ENCODE measurements at regions not wholly inside any gene's neighbourhood (a gene's known extent, or its start where the extent isn't known, plus 50 kb on each side); places are given as distances from the start of the nearest gene placed in this dataset.
"Not testable (repeated sequence)": the region's sequence is repeated elsewhere in the genome, so short reads cannot be mapped to it uniquely, and the experiment has no call there.

DNA sequence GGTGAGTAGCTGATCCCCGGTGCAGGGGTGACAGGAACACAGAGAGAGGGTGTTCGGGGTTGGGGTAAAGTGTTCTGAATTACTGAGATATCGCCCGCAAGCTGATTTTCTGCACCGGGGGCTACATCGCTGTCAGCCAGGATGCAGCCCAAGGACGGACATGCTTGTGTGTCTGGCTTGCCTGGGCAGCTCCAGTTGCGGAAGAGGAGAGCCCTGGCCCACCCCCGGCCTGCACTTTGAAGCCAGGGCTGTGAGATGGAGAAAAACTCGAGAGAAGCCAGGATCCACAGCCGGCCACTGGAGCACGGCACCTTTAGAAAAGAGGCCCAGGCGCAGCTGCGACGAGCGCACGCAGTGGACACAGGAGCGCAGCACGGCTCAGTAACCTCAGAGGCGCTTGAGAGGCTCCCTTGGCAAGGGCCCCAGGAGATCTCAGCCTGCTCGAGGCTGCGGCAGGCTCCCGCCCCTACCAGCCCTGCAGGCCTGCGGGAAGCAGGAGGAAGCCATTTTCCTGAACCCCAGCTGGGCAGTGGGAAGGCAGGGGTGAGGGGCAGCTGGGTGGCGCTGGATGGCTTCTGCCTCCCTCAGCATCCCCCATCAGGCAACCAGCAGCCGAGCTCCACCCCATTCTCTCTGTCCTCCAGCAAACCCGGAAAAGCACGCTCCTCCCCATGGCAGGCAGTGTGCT, 59.2 kb downstream of the C9orf50 start:
- no peak for DNase-seq (ENCODE audit: low read depth in 4 of 4, low spot score in 3 of 4)

DNA sequence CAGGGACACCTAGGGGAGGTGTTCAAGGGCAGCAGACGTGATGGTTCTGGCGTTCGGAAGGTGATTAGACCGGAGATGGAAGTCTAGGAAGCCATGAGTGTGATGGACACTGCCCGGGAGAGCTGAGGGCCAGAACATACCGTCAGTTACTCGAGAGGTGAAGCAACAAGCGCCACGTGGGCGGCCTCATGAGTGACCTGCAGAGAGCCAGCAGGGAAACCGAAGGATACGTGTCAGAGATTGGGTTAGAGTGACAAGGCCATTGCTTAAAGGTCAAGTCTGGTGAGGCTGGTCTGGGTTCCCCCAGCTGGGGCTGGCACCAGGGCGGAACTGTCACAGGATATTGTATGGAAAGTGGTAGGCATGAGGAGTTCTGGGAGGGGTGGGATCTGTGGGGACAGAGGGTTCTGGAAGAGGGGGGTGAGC, 60.0 kb downstream of the C9orf50 start:
- DNase-seq (ENCODE audit: low read depth in 4 of 4, low spot score in 3 of 4), result no peak

DNA sequence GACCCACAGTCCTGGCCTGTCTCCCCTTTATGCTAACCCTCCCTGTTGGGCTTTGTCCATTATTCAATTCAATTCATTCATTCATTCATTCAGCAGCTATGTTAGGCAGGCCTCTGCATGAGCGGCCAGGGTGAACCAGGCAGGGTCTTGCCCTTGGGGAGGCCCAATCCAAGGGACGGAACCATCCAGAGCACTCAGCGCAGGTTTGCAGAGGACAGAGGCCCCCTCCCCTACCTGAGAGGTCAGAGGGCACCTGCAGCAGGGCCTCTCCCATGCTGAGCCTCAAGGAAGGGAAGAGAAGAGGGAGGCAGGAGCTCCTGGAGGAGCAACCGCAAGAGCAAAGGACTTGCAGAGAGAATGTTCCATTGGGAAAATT, 61.4 kb downstream of the C9orf50 start:
- no peak for DNase-seq (ENCODE audit: low read depth in 4 of 4, low spot score in 3 of 4)

DNA sequence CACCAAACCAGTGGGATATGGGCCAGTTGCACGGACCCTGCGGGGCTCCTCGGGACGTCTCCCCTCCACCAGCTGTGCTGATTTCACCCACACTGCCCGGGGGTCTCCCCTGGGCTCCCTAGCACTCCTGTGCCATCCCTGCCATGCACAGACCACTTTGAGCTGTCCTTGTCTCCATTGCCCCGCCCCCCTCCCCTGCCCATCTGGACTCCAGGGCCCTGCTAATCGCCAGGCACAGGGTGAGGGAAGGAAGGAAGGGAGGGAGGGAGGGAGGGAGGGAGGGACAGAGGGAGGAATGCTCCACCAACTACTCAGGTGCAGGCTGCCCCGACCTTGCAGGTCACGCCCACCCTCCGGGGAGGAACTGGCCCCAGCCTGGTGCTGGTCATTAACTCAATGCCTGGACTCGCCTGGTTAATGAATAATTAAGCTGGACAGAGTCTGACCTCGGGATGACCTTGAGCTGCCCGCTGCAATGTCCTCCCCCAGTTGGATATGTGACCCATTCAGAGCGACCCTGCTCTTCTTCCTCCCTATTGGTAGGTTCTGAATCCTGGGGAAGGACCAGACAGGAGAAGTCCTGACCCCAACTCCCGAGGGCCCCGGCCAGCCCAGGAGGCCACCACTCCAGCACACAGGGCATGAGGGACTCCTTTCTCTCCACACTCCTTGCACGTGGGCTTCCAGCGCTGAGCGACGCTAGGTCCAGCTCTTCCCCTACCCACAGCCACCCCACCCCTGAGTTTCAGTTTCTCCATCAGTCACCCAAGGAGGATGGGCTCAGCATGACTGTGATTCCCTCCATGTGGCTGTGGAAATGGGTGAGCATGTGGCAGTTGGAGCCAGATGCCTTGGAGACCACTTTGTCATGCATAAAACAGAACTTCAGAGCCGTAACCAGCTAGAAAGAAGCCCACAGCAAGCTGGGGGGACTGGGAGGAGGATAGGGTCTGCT, 62.1 kb downstream of the C9orf50 start:
- no peak for DNase-seq (ENCODE audit: low read depth in 4 of 4, low spot score in 3 of 4)

DNA sequence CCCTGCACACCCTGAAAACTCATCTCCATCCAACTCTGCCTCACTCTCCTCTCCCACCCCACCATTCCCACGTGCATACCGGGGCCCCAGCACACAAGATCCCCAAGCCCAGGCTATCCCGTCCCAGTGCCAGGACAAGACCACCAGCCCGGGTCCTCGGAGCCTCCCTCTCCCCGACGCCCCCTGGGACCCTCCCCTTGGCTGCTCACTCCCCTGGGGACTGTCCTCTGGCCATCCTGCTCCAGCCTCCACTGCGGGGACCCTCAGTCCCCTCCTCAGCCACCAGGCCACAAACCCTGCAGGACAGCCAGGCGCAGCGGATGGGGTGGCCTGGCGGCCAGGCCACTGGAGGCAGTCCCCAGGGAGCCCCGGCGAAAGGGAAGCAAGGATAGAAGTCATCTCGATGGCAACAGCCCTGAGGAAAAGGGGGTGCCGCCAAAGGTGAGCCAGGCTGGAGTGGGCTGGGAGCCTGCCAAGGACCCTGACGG, 62.8 kb downstream of the C9orf50 start:
- DNase-seq (ENCODE audit: low read depth in 4 of 4, low spot score in 3 of 4), result no peak

DNA sequence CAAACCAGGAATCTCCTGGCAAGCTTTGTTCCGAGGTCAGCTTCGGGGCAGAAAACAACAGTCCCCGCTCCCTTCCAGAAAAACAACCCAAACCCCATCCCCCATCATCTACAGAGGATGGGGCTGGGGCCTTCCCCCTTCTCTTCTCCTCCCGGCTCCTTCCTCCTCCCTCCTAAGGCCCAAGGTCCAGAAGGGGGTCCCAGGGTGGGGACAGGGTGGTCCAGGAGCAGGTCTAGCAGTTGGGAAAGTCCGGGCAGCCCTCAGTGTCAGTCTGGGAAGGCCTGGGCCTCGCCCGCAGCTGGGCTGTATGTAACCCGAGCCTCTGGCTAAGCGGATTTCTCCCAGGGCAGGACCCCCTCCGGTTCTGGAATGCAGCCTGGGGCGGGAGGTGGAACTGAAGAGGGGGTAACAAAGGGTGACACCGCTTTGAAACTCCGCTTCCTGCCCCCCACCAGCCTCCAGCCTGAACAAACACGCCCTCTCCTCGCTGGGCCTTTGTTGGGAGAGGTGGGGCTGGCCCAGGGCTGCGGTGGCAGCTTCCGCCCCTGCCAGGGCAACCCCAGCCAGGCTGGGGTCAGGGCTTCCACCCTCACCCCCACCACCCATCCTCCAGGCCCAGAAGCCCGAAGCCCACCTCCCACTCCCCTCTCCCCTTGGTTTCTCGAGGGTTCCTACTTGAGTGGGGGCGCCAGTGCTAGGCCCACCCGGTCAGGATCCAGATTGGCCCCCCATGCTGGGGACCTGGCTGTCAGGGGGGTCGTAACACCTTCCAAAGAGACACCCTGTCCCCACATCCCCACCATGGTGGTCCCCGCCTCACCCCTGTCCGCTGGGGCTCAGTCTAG, 63.5 kb downstream of the C9orf50 start:
- DNase-seq (ENCODE audit: low read depth in 4 of 4, low spot score in 3 of 4), result peak in 2 of 4 donors; percentile 75 to 81

DNA sequence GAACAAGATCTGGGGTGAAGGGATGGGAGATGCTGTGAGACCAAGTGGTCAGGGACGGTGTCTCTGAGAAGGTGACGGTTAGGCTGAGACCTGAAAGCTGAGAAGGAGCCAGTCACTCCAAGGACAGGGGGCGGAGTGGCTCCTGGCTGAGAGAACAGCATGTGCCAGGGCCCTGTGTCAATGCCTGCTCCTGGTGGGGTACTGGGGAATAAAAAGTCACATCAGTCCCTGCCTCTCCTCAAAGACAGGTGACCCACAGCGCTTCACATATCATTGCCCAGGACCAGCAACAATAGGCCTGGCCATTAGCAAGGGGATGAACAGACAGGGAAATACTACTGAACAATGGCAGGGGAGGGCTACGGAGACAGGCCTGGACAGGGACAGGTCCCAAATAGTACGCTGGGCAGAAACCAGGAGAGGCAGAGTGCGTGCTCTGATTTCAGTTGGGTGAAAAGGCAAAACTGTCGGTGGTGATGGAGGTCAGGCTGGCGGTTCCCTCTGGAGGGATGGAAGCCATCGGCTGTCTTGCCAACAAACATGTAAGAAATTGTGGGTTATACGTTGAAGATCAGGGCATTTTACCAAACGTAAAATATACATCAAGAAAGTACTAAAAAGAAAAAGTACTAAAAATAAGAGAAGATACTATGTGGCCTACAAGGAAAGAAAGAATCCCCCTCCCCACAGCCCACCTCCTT, 64.3 kb downstream of the C9orf50 start:
- DNase-seq (ENCODE audit: low read depth in 4 of 4, low spot score in 3 of 4), result no peak

DNA sequence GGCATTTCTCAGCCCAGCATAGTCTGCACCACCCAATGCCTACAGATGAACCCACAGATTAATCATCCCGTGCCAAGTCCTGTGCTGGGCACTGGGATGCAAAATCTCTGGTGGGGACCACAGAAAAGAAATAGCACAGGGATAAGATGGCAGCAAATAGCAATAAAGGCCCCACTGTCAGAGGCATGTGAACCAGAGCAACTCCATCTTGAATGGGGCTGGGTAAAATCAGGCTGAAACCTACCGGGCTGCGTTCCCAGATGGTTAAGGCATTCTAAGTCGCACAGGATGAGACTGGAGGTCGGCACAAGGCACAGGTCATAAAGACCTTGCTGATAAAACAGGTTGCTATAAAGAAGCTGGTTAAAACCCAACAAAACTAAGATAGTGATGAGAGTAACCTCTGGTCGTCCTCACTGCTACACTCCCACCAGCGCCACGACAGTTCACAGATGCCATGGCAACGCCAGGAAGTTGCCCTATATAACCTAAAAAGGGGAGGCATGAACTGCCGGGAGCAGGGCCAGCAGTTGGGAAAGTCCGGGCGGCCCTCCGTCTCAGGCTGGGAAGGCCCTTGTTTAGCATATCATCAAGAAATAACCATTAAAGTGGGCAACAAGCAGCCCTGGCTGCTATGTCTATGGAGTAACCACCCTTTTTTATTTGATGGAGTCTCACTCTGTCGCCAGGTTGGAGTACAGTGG, 65.2 kb downstream of the C9orf50 start:
- no peak for DNase-seq (ENCODE audit: low read depth in 4 of 4, low spot score in 3 of 4)

DNA sequence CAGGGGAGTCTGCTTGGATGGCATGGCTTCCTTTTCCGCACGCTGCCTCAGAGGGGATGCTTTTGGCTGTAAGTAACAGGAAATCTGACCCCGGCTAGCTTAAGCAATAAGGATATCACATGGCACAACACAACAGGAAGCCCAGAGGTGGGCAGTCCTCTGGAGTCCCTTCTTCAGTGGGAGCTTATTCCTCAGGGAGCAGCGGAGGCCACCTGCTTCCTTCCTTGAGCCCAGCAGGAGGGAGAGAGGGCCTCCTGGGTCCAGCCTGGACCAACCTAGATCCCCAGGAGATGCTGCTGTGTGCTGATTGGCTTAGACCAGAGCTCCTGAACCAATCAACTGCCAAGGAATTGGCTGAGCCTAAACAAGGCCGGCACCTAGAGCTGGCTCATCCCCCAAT, 66.3 kb downstream of the C9orf50 start:
- no peak for DNase-seq (ENCODE audit: low read depth in 4 of 4, low spot score in 3 of 4)

DNA sequence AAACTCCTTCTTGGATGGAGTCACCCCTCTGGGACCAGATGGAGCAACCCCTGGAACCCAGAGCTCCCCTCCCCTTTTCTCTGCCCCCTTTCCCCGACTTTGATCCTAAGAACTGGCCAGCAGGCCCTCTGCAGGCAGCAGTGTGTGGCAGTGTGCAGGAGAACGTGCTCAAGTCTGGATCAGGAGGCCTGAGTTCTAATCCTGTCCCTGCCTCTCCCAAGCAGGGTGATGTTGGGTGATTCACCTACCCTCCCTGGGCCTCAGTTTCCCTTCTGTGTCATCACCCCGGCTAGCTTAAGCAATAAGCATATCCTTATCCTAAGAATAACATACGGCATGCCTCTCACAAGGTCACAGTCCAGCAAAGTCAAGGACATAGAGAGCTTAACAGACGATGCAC, 67.6 kb downstream of the C9orf50 start:
- no peak for DNase-seq (ENCODE audit: low read depth in 4 of 4, low spot score in 3 of 4)

DNA sequence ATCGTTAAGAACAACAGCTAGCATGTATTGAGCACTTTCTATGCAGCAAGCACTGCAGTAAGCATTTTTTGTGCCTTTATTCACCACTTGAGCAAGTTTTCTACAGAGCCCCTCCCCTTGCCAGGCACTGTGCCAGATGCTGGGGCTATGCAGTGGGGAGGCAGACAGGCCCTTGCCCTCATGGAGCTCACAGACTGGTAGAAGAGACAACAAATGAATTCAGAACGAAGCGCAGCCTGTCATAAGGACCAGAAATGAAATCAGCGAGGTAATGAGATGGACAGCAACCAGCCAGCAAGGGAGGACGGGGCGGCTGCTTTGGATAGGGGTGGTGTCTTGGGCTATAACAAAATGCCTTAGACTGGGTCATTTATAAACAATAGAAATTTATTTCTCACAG, 68.8 kb downstream of the C9orf50 start:
- DNase-seq (ENCODE audit: low read depth in 4 of 4, low spot score in 3 of 4), result no peak

DNA sequence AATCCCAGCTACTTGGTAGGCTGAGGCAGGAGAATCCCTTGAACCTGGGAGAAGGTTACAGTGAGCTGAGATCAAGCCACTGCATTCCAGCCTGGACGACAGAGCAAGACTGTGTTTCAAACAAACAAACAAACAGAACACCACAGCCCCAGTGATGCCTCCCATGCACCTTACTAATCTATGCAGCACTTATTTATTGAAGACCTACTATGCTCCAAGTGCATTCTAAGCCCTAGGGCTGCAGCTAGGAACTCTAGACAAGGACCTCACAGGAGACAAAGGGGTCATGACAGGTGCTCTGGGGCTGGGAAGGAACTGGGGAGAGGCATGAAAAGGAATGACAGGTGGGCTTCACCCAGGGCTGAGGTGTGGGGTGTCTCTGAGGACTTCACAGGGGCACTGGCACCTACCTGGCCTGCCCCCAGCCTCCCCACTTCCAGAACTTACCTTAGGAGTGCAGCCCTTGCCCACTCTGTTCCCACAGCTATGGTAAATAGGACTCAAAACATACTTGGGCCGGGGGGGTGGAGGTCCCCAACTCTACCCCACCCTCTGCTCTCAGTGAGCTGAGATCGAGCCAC, 69.4 kb downstream of the C9orf50 start:
- no peak for DNase-seq (ENCODE audit: low read depth in 4 of 4, low spot score in 3 of 4)

DNA sequence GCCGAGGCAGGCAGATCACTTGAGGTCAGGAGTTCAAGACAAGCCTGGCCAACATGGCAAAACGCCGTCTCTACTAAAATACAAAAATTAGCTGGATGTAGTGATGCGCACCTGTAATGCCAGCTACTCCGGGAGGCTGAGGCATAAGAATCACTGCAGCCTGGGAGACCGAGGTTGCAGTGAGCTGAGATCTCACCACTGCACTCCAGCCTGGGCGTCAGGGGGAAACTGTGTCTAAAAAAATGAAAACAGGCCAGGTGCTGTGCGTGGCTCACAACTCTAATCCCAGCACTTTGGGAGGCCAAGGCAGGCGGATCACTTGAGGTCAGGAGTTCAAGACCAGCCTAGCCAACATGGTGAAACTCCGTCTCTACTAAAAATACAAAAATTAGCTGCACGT, 69.9 kb downstream of the C9orf50 start:
- not testable (repeated sequence) for DNase-seq (ENCODE audit: low read depth in 4 of 4, low spot score in 3 of 4)

DNA sequence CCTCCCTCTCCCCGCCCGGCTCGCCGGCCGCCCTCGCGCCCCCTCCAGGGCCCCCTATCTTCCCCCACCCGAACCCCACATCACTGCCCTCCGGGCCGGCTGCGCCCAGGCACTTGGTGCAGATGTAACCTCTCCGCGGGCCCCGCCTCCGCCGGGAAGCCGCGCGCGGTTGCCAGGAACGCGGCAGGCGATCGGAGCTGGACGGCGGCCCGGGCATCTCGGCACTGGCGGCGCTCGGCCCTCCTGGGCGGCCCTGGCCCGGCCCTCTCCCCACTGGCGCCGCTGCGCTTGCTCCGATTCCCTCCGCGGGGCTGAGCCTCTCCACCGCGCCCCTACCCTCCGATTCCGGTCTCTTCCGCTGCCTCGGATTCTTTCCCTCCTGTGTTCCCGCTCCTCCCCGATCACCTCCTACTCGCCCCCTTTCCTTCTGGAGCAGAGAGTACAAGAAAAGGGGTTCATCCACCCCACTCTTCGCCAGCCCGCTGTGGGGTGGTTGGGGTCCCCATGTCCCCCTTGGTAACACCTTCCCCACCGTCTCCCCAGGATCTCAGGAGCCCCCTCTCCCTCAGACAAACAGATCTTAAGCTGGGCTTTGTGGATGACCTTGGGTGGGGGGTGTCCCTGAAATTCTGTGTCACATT, 70.6 kb downstream of the C9orf50 start:
- DNase-seq (ENCODE audit: low read depth in 4 of 4, low spot score in 3 of 4), result no peak

DNA sequence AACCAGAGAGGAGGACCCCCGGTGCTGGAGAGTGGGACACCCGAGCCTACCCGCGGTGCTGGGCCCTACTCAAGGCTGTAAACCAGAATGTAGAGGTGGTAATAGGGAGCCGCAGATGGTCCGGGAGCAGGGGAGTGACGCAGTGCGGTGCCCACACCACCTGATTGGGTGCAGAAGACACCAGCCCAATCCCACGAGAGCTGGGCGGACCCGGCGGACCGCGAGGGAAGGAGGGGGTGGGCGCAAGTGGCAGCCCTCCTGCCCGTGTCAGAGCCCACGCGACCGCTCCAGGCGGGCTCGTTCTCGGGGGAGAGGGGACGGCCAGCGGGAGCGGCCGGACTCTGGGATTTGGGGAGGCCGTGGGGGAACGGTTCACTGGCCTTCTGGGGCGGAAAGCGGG, 71.2 kb downstream of the C9orf50 start:
- no peak for DNase-seq (ENCODE audit: low read depth in 4 of 4, low spot score in 3 of 4)

DNA sequence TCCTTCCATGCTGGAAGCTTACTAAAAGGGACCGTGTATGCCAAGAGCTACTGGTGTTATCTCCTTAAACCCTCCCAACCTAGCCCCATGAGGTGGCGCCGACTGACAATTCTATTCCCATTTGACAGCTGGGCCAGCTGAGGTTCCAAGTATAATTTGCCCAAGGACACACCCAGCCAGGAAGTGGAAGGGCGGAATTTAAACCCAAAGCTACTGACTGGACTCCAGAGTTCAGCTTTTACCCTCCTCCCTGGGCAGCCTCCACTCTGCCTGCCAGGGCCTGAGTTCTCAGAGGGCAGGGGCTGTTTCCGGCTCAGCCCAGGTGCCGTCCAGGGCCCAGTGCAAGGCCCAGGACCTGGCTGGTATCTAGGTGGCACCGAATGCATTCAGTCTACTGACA, 71.8 kb downstream of the C9orf50 start:
- DNase-seq (ENCODE audit: low read depth in 4 of 4, low spot score in 3 of 4), result no peak

DNA sequence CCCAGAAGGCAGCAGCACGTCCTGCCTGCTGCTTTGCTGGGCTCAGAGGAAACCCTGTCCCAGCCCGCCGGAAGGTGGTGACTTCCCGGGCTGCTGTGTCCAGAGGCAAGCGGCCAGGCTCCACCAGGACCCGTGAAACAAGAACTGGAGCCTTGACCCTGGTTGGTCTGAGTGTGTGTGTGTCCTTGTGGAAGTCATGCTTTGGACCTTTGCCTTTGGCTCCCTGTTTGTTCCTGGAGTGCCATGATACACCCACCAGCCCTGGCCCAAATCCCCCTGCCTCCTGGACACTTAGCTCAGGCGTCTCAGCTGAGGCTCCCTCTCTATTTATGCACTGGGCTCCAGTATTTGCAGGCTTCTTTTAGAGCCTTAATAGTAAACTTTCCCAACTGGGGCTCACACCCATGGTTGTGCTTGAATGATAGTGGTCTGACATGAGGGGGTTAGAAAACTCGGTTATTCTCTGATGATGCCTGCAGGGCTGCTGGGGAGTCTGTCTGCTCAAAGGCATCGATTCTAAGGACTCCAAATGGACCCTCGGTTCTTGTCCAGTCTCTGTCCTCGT, 72.2 kb downstream of the C9orf50 start:
- DNase-seq (ENCODE audit: low read depth in 4 of 4, low spot score in 3 of 4), result no peak

DNA sequence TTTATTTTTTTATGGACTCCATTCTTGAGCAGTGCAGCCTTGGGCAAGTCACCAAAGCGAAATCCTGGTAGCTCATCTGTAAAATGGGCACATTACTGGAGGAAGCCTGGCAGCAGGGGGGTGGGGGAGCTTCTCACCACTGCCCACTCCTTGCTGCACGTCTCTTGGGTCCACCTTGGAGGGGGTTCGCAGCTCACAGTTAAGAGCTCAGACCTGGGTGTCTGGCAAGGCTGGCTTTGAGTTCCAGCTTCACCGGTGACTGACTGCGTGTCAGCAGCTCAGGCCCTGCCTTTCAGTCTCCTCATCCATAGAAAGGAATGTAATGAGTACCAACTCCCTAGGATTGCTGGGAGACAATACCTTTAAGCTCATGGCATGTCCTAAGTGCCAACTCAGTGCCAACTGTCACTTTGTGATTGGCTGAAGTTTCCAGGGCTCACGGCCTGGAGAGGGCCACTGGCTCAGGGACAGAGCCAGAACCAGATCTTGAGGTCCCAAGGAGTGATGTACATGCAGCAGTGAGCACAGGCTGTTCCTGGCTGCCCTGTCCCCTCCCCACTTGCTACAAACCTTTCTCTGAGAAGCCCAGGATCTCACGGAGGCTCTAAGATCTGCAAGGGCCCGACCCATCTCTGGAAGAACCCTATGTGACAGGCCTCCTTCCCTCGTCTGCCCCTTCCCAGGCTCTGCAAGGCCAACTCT, 72.9 kb downstream of the C9orf50 start:
- DNase-seq (ENCODE audit: low read depth in 4 of 4, low spot score in 3 of 4), result no peak

All from left renal pelvis (tissue), 4 donors.